Activated CD8-positive, alpha-beta memory T cell treated with anti-CD3 and anti-CD28 coated beads, Interleukin-2, amount 10 ng/mL, durations not matched to agents 7 days and 5 days (primary cell): ENCODE measurements at regions not wholly inside any gene's neighbourhood (a gene's known extent, or its start where the extent isn't known, plus 50 kb on each side); places are given as distances from the start of the nearest gene placed in this dataset.
"Not testable (repeated sequence)": the region's sequence is repeated elsewhere in the genome, so short reads cannot be mapped to it uniquely, and the experiment has no call there.

ENCODE experiments used
- ATAC-seq: fragments of 150-1000 bp; cut with Tn5 transposase; one replicate; pipeline ENCODE4 v1.10.0; 2021; ENCODE audit warnings: moderate library complexity
- CTCF ChIA-PET: fragments of 350-600 bp; sonication (Branson Sonifier 250); formaldehyde crosslinking; loops from one replicate; lab custom pipeline; 2021; ENCODE audit warnings: antibody characterized with exemption; lab: Charles Lee
- DNase-seq: peaks from one replicate; pipeline ENCODE4 v3.0.0-alpha.2; 2020
- H3K27ac Mint-ChIP-seq: one replicate; pipeline ENCODE4 v1.8.0; 2021; ENCODE audit warnings: mild to moderate bottlenecking, mixed read lengths
- H3K27me3 Mint-ChIP-seq: one replicate; pipeline ENCODE4 v1.8.0; 2021; ENCODE audit warnings: mixed read lengths
- H3K36me3 Mint-ChIP-seq: one replicate; pipeline ENCODE4 v1.8.0; 2021; ENCODE audit warnings: mild to moderate bottlenecking, mixed read lengths
- H3K4me1 Mint-ChIP-seq: one replicate; pipeline ENCODE4 v1.8.0; 2021; ENCODE audit warnings: mixed read lengths
- H3K4me3 Mint-ChIP-seq: one replicate; pipeline ENCODE4 v1.8.0; 2021; ENCODE audit warnings: mild to moderate bottlenecking, moderate library complexity, mixed read lengths
- H3K9me3 Mint-ChIP-seq: one replicate; pipeline ENCODE4 v1.8.0; 2022; ENCODE audit warnings: low read depth, mixed read lengths

- Mint-ChIP-seq H3K9me3 (peaks cover 2% of the 10 kb centered on the region), H3K36me3 (no peaks in the 10 kb centered on the region), H3K4me3 (no peak overlapping the region), H3K27ac (no peak overlapping the region), H3K4me1 (no peaks in the 10 kb centered on the region), H3K27me3 (no peaks in the 10 kb centered on the region)
- DNase-seq, result no peak
- CTCF ChIA-PET, result no interaction called here
- no peak for ATAC-seq
Observed at GRCh38 chr2:14760169-14760568, 127.7 kb downstream of the LRATD1 start.

- peaks cover 2% of the 10 kb centered on the region for H3K9me3 Mint-ChIP-seq
- no peaks in the 10 kb centered on the region for H3K4me1 Mint-ChIP-seq
- DNase-seq, result no peak
Observed at GRCh38 chr2:14761118-14761517, 128.6 kb downstream of the LRATD1 start.

GRCh38 chr2:14773696-14774095 lies 141.2 kb downstream of the LRATD1 start:
- Mint-ChIP-seq H3K4me1 (no peaks in the 10 kb centered on the region), H3K9me3 (peaks cover 6% of the 10 kb centered on the region), H3K4me3 (no peak overlapping the region), H3K36me3 (no peaks in the 10 kb centered on the region), H3K27me3 (no peaks in the 10 kb centered on the region), H3K27ac (no peak overlapping the region)
- CTCF ChIA-PET, result no interaction called here
- no peak for DNase-seq
- ATAC-seq, result no peak

More at GRCh38 chr2:14761118-14761517, 128.6 kb downstream of the LRATD1 start:
- H3K36me3 Mint-ChIP-seq, result no peaks in the 10 kb centered on the region
- no peak overlapping the region for H3K27ac Mint-ChIP-seq
- no peaks in the 10 kb centered on the region for H3K27me3 Mint-ChIP-seq
- CTCF ChIA-PET, result no interaction called here
- H3K4me3 Mint-ChIP-seq, result no peak overlapping the region
- ATAC-seq, result no peak

- Mint-ChIP-seq H3K4me3 (no peak overlapping the region), H3K4me1 (no peaks in the 10 kb centered on the region), H3K9me3 (peaks cover 6% of the 10 kb centered on the region), H3K27ac (no peak overlapping the region), H3K36me3 (no peaks in the 10 kb centered on the region), H3K27me3 (no peaks in the 10 kb centered on the region)
- DNase-seq (no peak), ATAC-seq (no peak)
- CTCF ChIA-PET, result no interaction called here
Observed at GRCh38 chr2:14774436-14774968, 142.0 kb downstream of the LRATD1 start.

GRCh38 chr2:14776216-14776615 lies 143.7 kb downstream of the LRATD1 start:
- CTCF ChIA-PET, result no interaction called here
- no peak for DNase-seq
- no peaks in the 10 kb centered on the region for H3K36me3 Mint-ChIP-seq
- H3K27me3 Mint-ChIP-seq, result no peaks in the 10 kb centered on the region
- H3K27ac Mint-ChIP-seq, result no peak overlapping the region
- peaks cover 6% of the 10 kb centered on the region for H3K9me3 Mint-ChIP-seq
- no peaks in the 10 kb centered on the region for H3K4me1 Mint-ChIP-seq
- no peak overlapping the region for H3K4me3 Mint-ChIP-seq
- no peak for ATAC-seq

GRCh38 chr2:14778015-14778414 lies 145.5 kb downstream of the LRATD1 start:
- Mint-ChIP-seq H3K4me3 (no peak overlapping the region), H3K4me1 (no peaks in the 10 kb centered on the region), H3K36me3 (no peaks in the 10 kb centered on the region), H3K27me3 (no peaks in the 10 kb centered on the region), H3K9me3 (peaks cover 11% of the 10 kb centered on the region), H3K27ac (no peak overlapping the region)
- CTCF ChIA-PET, result no interaction called here
- ATAC-seq, result no peak
- no peak for DNase-seq

- no peak overlapping the region for H3K4me3 Mint-ChIP-seq
- peaks cover 11% of the 10 kb centered on the region for H3K9me3 Mint-ChIP-seq
- CTCF ChIA-PET, result no interaction called here
- no peaks in the 10 kb centered on the region for H3K4me1 Mint-ChIP-seq
- H3K27me3 Mint-ChIP-seq, result no peaks in the 10 kb centered on the region
- ATAC-seq (no peak), DNase-seq (no peak)
- no peaks in the 10 kb centered on the region for H3K36me3 Mint-ChIP-seq
- no peak overlapping the region for H3K27ac Mint-ChIP-seq
Observed at GRCh38 chr2:14779252-14779651, 146.7 kb downstream of the LRATD1 start.

GRCh38 chr2:14781142-14781541 lies 148.6 kb downstream of the LRATD1 start:
- H3K36me3 Mint-ChIP-seq, result no peaks in the 10 kb centered on the region
- CTCF ChIA-PET, result no interaction called here

GRCh38 chr2:14788814-14789213 lies 156.3 kb downstream of the LRATD1 start:
- CTCF ChIA-PET, DNase-seq, H3K4me3 Mint-ChIP-seq, H3K36me3 Mint-ChIP-seq, H3K27ac Mint-ChIP-seq, ATAC-seq, H3K9me3 Mint-ChIP-seq, H3K4me1 Mint-ChIP-seq, H3K27me3 Mint-ChIP-seq: not testable (repeated sequence)

More at GRCh38 chr2:14781142-14781541, 148.6 kb downstream of the LRATD1 start:
- Mint-ChIP-seq H3K27me3 (no peaks in the 10 kb centered on the region), H3K9me3 (peaks cover 11% of the 10 kb centered on the region), H3K4me1 (no peaks in the 10 kb centered on the region), H3K27ac (no peak overlapping the region), H3K4me3 (no peak overlapping the region)
- no peak for ATAC-seq
- no peak for DNase-seq

GRCh38 chr2:14790041-14790640 lies 157.6 kb downstream of the LRATD1 start:
- Mint-ChIP-seq H3K36me3 (peaks cover 1% of the 10 kb centered on the region), H3K27me3 (no peaks in the 10 kb centered on the region), H3K27ac (no peak overlapping the region), H3K4me3 (no peak overlapping the region), H3K9me3 (peaks cover 8% of the 10 kb centered on the region), H3K4me1 (no peaks in the 10 kb centered on the region)
- ATAC-seq (no peak), DNase-seq (no peak)
- CTCF ChIA-PET, result no interaction called here

GRCh38 chr2:14803994-14804393 lies 171.5 kb downstream of the LRATD1 start:
- no peak for ATAC-seq
- no peak overlapping the region for H3K27ac Mint-ChIP-seq
- no peak overlapping the region for H3K4me3 Mint-ChIP-seq
- H3K36me3 Mint-ChIP-seq, result no peaks in the 10 kb centered on the region
- CTCF ChIA-PET, result no interaction called here
- no peaks in the 10 kb centered on the region for H3K27me3 Mint-ChIP-seq
- H3K9me3 Mint-ChIP-seq, result peaks cover 2% of the 10 kb centered on the region
- no peak for DNase-seq
- no peaks in the 10 kb centered on the region for H3K4me1 Mint-ChIP-seq

GRCh38 chr2:14804902-14805301 lies 172.4 kb downstream of the LRATD1 start:
- H3K27me3 Mint-ChIP-seq, result no peaks in the 10 kb centered on the region
- no peak for ATAC-seq
- no peak for DNase-seq
- CTCF ChIA-PET, result no interaction called here
- H3K36me3 Mint-ChIP-seq, result no peaks in the 10 kb centered on the region
- H3K4me3 Mint-ChIP-seq, result no peak overlapping the region
- peaks cover 2% of the 10 kb centered on the region for H3K9me3 Mint-ChIP-seq
- H3K27ac Mint-ChIP-seq, result no peak overlapping the region
- no peaks in the 10 kb centered on the region for H3K4me1 Mint-ChIP-seq

- Mint-ChIP-seq H3K36me3 (no peaks in the 10 kb centered on the region), H3K27me3 (no peaks in the 10 kb centered on the region), H3K4me3 (no peak overlapping the region), H3K27ac (no peak overlapping the region), H3K9me3 (peaks cover 2% of the 10 kb centered on the region), H3K4me1 (no peaks in the 10 kb centered on the region)
- CTCF ChIA-PET, result no interaction called here
- no peak for ATAC-seq
- no peak for DNase-seq
Observed at GRCh38 chr2:14806613-14807012, 174.1 kb downstream of the LRATD1 start.

- CTCF ChIA-PET, result no interaction called here
- no peak for ATAC-seq
- no peaks in the 10 kb centered on the region for H3K4me1 Mint-ChIP-seq
- peaks cover 2% of the 10 kb centered on the region for H3K9me3 Mint-ChIP-seq
- H3K4me3 Mint-ChIP-seq, result no peak overlapping the region
- H3K27me3 Mint-ChIP-seq, result no peaks in the 10 kb centered on the region
- no peak overlapping the region for H3K27ac Mint-ChIP-seq
- DNase-seq, result no peak
- no peaks in the 10 kb centered on the region for H3K36me3 Mint-ChIP-seq
Observed at GRCh38 chr2:14815201-14815600, 182.7 kb downstream of the LRATD1 start.
